ENCODE measurements at regions not wholly inside any gene's neighbourhood (a gene's known extent, or its start where the extent isn't known, plus 50 kb on each side); places are given as distances from the start of the nearest gene placed in this dataset.

DNA sequence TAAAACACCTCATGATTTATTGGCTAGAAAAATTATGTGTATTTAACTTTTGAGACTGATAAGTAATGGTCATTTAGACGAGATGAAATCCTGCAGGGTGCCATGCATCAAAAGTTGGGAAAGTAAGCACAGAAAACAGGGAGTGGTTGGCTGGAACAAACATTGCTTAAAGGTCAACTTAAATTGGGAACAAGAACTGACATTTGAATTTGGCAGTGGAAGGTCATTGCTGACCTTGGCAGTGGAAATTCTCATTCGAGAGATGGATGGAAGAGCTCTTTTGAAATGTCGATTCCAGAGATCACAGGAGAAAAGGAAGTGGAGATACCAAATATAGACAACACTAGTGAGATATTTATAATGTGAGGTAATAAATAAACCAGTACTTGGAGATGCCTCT lies 572.8 kb downstream of the TRAM1L1 start:
- no peak for DNase-seq (ENCODE audit: low read depth)
- no peak overlapping the region for H3K4me3 ChIP-seq (ENCODE audit: low read depth, low read length)
- TF ChIP-seq, protein P1, sequence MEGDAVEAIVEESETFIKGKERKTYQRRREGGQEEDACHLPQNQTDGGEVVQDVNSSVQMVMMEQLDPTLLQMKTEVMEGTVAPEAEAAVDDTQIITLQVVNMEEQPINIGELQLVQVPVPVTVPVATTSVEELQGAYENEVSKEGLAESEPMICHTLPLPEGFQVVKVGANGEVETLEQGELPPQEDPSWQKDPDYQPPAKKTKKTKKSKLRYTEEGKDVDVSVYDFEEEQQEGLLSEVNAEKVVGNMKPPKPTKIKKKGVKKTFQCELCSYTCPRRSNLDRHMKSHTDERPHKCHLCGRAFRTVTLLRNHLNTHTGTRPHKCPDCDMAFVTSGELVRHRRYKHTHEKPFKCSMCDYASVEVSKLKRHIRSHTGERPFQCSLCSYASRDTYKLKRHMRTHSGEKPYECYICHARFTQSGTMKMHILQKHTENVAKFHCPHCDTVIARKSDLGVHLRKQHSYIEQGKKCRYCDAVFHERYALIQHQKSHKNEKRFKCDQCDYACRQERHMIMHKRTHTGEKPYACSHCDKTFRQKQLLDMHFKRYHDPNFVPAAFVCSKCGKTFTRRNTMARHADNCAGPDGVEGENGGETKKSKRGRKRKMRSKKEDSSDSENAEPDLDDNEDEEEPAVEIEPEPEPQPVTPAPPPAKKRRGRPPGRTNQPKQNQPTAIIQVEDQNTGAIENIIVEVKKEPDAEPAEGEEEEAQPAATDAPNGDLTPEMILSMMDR (conservative IDR thresholded peaks at IDR 0.05; ENCODE audit: low read depth, low read length), result no peak

- DNase-seq (ENCODE audit: low read depth), result no peak
- TF ChIP-seq, protein P1 (conservative IDR thresholded peaks at IDR 0.05; ENCODE audit: low read depth, low read length), result no peak
- H3K4me3 ChIP-seq (ENCODE audit: low read depth, low read length), result no peak overlapping the region
Measured at GRCh38 chr4:116501954-116502353, 583.4 kb downstream of the TRAM1L1 start.

DNA sequence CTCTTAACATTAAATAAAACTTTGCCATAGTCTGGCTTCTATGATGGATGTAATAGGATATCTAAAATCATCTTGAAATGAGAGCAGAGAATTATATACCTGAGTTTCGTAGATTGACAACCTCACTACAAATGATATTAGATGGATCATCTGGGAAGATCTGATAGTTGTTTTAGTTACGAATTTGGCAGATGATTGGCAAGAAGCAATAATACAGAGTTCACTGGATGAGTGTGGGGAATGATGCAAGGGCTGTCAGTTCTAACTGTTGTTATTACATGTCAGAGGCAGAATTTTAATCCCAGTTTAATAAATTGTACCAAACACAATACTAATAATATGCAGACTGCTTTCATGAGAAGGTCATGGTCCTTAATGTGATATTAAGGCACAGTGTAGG lies 585.2 kb downstream of the TRAM1L1 start:
- TF ChIP-seq, protein P1 (conservative IDR thresholded peaks at IDR 0.05; ENCODE audit: low read depth, low read length), result no peak
- no peak overlapping the region for H3K4me3 ChIP-seq (ENCODE audit: low read depth, low read length)
- DNase-seq (ENCODE audit: low read depth), result no peak

GRCh38 chr4:116489739-116490138 lies 595.6 kb downstream of the TRAM1L1 start:
- no peak for DNase-seq (ENCODE audit: low read depth)
- TF ChIP-seq, protein P1 (conservative IDR thresholded peaks at IDR 0.05; ENCODE audit: low read depth, low read length), result no peak

GRCh38 chr4:116486401-116486800 lies 599.0 kb downstream of the TRAM1L1 start:
- DNase-seq (ENCODE audit: low read depth), result no peak
- H3K4me3 ChIP-seq (ENCODE audit: low read depth, low read length), result no peak overlapping the region
- TF ChIP-seq, protein P1 (conservative IDR thresholded peaks at IDR 0.05; ENCODE audit: low read depth, low read length), result no peak

More at GRCh38 chr4:116489739-116490138, 595.6 kb downstream of the TRAM1L1 start:
- no peak overlapping the region for H3K4me3 ChIP-seq (ENCODE audit: low read depth, low read length)

DNA sequence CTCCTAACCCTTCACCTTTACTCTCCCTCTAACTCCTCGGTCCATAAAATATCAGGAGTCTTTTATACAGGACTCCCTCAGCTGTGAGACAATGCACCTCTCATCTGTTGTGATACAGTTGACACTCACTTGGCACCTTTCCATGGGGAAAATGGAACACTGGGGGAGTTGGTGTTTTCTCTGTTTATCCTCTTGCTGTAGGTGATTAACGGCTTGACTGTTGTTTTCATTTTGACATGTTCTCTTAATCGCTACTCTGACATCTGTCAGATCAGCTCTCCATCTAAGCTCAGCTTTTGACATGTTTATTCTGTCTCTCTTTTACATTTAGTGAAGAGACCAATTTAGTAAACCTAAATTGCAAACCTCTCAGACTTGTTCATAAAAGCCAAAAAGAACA lies 604.8 kb downstream of the TRAM1L1 start:
- TF ChIP-seq, protein P1 (conservative IDR thresholded peaks at IDR 0.05; ENCODE audit: low read depth, low read length), result no peak
- no peak overlapping the region for H3K4me3 ChIP-seq (ENCODE audit: low read depth, low read length)
- no peak for DNase-seq (ENCODE audit: low read depth)

- DNase-seq (ENCODE audit: low read depth), result no peak
- no peak overlapping the region for H3K4me3 ChIP-seq (ENCODE audit: low read depth, low read length)
- TF ChIP-seq, protein P1 (conservative IDR thresholded peaks at IDR 0.05; ENCODE audit: low read depth, low read length), result no peak
Measured at GRCh38 chr4:116478343-116478742, 607.0 kb downstream of the TRAM1L1 start.
